Neural progenitor cell (in vitro differentiated cells): ENCODE measurements at regions not wholly inside any gene's neighbourhood (a gene's known extent, or its start where the extent isn't known, plus 50 kb on each side); places are given as distances from the start of the nearest gene placed in this dataset.

Experiments
- DNase-seq: peaks from one replicate; pipeline ENCODE4 v3.0.0-alpha.2; 2016; ENCODE audit warnings: low spot score
- H2AFZ ChIP-seq: fragments of 200-600 bp; sonication (generic); replicated peaks from 2 replicates; pipeline ENCODE4 v1.6.1; 2016; ENCODE audit warnings: antibody characterized with exemption
- H3F3A ChIP-seq: fragments of 200-600 bp; sonication (generic); 2 replicates; pipeline ENCODE4 v1.6.1; 2016; ENCODE audit warnings: antibody characterized with exemption, low read depth
- H3K27ac ChIP-seq: fragments of 200-600 bp; sonication (generic); 2 replicates; pipeline ENCODE4 v1.5.1; 2016; ENCODE audit warnings: mild to moderate bottlenecking
- H3K27me3 ChIP-seq: fragments of 200-600 bp; sonication (generic); 2 replicates; pipeline ENCODE4 v1.6.1; 2016; ENCODE audit warnings: mild to moderate bottlenecking, moderate library complexity
- H3K36me3 ChIP-seq: fragments of 200-600 bp; sonication (generic); 2 replicates; pipeline ENCODE4 v1.5.1; 2016
- H3K4me1 ChIP-seq: fragments of 200-600 bp; sonication (generic); 2 replicates; pipeline ENCODE4 v1.6.1; 2016; ENCODE audit warnings: mixed run types
- H3K4me2 ChIP-seq: fragments of 200-600 bp; sonication (generic); 2 replicates; pipeline ENCODE4 v1.6.1; 2016
- H3K4me3 ChIP-seq: fragments of 200-600 bp; sonication (generic); 2 replicates; pipeline ENCODE4 v1.5.1; 2016
- H3K79me2 ChIP-seq: fragments of 200-600 bp; sonication (generic); 2 replicates; pipeline ENCODE4 v1.6.1; 2016; ENCODE audit warnings: low read depth
- H3K9ac ChIP-seq: fragments of 200-600 bp; sonication (generic); 2 replicates; pipeline ENCODE4 v1.6.1; 2016
- H3K9me3 ChIP-seq: fragments of 200-600 bp; sonication (generic); 2 replicates; pipeline ENCODE4 v1.5.1; 2016; ENCODE audit warnings: low read depth
- H4K20me1 ChIP-seq: fragments of 200-600 bp; sonication (generic); 2 replicates; pipeline ENCODE4 v1.6.1; 2016; ENCODE audit warnings: low read depth
- H3K27ac Mint-ChIP-seq: 3 replicates; pipeline ENCODE4 v1.8.0; 2021; ENCODE audit warnings: mixed read lengths
- H3K27me3 Mint-ChIP-seq: 2 replicates; pipeline ENCODE4 v1.8.0; 2022; ENCODE audit warnings: low read depth, mild to moderate bottlenecking, inconsistent platforms, moderate library complexity, mixed read lengths; ENCODE audit not compliant: insufficient read depth
- H3K36me3 Mint-ChIP-seq: 3 replicates; pipeline ENCODE4 v1.8.0; 2021; ENCODE audit warnings: mixed read lengths
- H3K4me1 Mint-ChIP-seq: 3 replicates; pipeline ENCODE4 v1.8.0; 2021; ENCODE audit warnings: mixed read lengths
- H3K4me3 Mint-ChIP-seq: 3 replicates; pipeline ENCODE4 v1.8.0; 2021; ENCODE audit warnings: mild to moderate bottlenecking, moderate library complexity, mixed read lengths
- H3K9me3 Mint-ChIP-seq: 3 replicates; pipeline ENCODE4 v1.8.0; 2020; ENCODE audit warnings: mixed read lengths
- EZH2 ChIP-seq: fragments of 200-600 bp; sonication (generic); IDR thresholded peaks from 2 replicates; pipeline ENCODE4 v1.6.1; 2017; ENCODE audit warnings: antibody characterized with exemption, mild to moderate bottlenecking, moderate library complexity
- EZH2phosphoT487 ChIP-seq: fragments of 200-600 bp; sonication (generic); IDR thresholded peaks from 2 replicates; pipeline ENCODE4 v1.6.1; 2017; ENCODE audit warnings: antibody characterized with exemption
- TF ChIP-seq, protein P1 (sequence below): fragments of 200-600 bp; sonication (generic); IDR thresholded peaks from 2 replicates; pipeline ENCODE4 v1.5.1; 2017; ENCODE audit warnings: antibody characterized with exemption, mild to moderate bottlenecking

DNA sequence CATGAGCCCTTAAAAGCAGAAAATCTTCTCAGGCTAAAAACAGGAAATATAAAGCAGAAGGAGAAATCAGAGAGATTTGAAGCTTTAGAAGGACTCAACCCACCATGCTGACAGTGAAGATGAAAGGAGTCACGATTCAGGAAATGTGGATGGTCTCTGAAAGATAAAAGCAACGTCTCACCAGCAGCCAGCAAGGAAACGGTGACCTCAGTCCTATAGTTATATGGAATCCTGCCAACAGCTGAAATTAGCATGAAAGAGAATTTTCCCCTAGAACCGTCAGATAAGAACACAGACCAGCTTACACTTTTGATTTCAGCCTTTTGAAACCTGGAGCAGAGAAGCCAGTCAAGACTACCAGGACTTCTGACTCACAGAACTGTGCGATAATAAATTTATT is 715.7 kb upstream of the HTR2C start:
- H2AFZ ChIP-seq, result no peak overlapping the region
- H3K9ac ChIP-seq, result no peak overlapping the region
- no peak for TF ChIP-seq EZH2phosphoT487
- TF ChIP-seq, protein P1, sequence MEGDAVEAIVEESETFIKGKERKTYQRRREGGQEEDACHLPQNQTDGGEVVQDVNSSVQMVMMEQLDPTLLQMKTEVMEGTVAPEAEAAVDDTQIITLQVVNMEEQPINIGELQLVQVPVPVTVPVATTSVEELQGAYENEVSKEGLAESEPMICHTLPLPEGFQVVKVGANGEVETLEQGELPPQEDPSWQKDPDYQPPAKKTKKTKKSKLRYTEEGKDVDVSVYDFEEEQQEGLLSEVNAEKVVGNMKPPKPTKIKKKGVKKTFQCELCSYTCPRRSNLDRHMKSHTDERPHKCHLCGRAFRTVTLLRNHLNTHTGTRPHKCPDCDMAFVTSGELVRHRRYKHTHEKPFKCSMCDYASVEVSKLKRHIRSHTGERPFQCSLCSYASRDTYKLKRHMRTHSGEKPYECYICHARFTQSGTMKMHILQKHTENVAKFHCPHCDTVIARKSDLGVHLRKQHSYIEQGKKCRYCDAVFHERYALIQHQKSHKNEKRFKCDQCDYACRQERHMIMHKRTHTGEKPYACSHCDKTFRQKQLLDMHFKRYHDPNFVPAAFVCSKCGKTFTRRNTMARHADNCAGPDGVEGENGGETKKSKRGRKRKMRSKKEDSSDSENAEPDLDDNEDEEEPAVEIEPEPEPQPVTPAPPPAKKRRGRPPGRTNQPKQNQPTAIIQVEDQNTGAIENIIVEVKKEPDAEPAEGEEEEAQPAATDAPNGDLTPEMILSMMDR, result no peak
- no peak for TF ChIP-seq EZH2
- no peak overlapping the region for H3K27ac ChIP-seq
- H3F3A ChIP-seq, result no peaks in the 10 kb centered on the region
- DNase-seq, result no peak
- H3K27me3 Mint-ChIP-seq, result no peaks in the 10 kb centered on the region
- H3K4me1 Mint-ChIP-seq, result peaks cover 15% of the 10 kb centered on the region
- peaks cover 18% of the 10 kb centered on the region for H3K36me3 ChIP-seq
- no peaks in the 10 kb centered on the region for H4K20me1 ChIP-seq
- H3K4me2 ChIP-seq, result no peak overlapping the region
- H3K79me2 ChIP-seq, result peaks cover 5% of the 10 kb centered on the region
- H3K27me3 ChIP-seq, result no peaks in the 10 kb centered on the region
- H3K27ac Mint-ChIP-seq, result no peak overlapping the region
- no peaks in the 10 kb centered on the region for H3K4me1 ChIP-seq
- no peak overlapping the region for H3K4me3 ChIP-seq
- peaks cover 1% of the 10 kb centered on the region for H3K36me3 Mint-ChIP-seq
- no peaks in the 10 kb centered on the region for H3K9me3 Mint-ChIP-seq
- no peaks in the 10 kb centered on the region for H3K9me3 ChIP-seq
- H3K4me3 Mint-ChIP-seq, result no peak overlapping the region

DNA sequence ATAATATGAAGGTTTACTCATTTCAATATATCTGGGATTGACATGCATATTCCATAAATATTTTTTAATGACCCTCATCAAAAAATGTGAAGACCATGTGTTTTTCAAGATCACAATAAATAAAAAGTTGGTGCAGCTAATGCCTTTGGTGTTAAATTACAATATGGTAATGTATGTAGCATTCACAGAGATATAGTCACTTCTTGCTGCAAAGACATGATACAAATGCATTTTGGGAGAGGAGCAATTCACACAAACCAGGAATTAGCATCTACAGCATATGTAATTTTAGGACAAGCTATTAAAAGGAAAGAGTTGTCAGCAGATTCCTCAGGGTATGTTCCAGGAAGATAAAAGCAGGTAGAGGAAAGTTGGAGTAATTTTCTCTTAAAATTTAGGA is 734.5 kb upstream of the HTR2C start:
- no peaks in the 10 kb centered on the region for H3K27me3 Mint-ChIP-seq
- Histone ChIP-seq H3K9ac (no peak overlapping the region), H3K27ac (no peak overlapping the region), H2AFZ (no peak overlapping the region), H3K36me3 (no peaks in the 10 kb centered on the region), H3K4me1 (no peaks in the 10 kb centered on the region), H3K4me3 (no peak overlapping the region), H3K9me3 (no peaks in the 10 kb centered on the region), H3K27me3 (no peaks in the 10 kb centered on the region), H4K20me1 (no peaks in the 10 kb centered on the region), H3F3A (no peaks in the 10 kb centered on the region), H3K4me2 (no peak overlapping the region), H3K79me2 (no peaks in the 10 kb centered on the region)
- H3K4me3 Mint-ChIP-seq, result no peak overlapping the region
- TF ChIP-seq EZH2phosphoT487 (no peak), EZH2 (no peak)
- TF ChIP-seq, protein P1, result no peak
- no peaks in the 10 kb centered on the region for H3K9me3 Mint-ChIP-seq
- no peaks in the 10 kb centered on the region for H3K36me3 Mint-ChIP-seq
- DNase-seq, result no peak
- no peak overlapping the region for H3K27ac Mint-ChIP-seq
- H3K4me1 Mint-ChIP-seq, result no peaks in the 10 kb centered on the region

DNA sequence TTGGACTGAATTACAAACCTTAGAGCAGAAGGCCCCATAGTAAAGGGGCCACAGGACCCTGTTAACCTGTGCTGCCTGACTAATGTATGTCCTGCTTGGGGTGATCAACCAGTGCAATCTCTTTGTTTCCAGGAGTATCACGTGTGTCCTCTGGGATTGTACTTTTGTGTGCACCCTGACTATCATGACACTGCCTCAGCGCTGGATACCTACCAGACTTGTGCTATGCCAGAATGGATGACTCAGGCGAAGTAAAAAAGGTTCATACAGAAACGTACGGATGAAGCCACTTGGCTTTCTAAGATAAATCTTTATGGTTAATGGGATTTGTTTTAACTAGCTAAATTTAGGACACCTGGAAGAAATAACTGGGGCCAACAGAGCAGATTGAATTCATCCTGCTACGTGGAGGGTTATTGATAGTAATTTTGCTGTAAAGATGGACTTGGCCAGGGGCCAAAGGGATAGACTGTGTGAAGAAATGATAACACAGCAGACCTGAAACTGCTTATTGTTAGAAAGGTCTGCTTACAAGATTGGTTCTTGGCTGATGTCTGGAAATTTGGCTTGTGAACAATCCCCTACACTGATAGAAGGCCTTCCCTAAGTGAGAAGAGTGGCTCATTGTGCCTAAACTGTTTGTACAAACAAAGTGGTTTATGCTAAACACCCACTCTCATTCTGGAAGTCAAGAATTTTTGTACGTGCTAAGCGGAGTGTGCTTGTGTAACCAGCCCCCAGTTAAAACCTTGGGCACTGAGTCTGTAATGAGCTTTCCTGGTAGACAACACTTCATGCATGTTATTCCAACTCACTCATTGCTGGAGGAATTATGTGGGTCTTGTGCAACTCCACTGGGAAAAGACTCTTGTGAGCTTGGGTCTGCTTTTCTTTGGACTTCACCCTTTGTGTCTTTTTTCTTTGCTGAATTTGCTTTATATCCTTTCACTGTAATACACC is 750.5 kb upstream of the HTR2C start:
- TF ChIP-seq, protein P1, result no peak
- TF ChIP-seq EZH2phosphoT487 (no peak), EZH2 (no peak)
- no peaks in the 10 kb centered on the region for H3K27me3 ChIP-seq
- no peaks in the 10 kb centered on the region for H3K27me3 Mint-ChIP-seq
- no peaks in the 10 kb centered on the region for H3K36me3 Mint-ChIP-seq
- peaks cover 2% of the 10 kb centered on the region for H3K4me1 Mint-ChIP-seq
- no peak overlapping the region for H3K4me3 ChIP-seq
- H3F3A ChIP-seq, result no peaks in the 10 kb centered on the region
- no peak for DNase-seq
- no peaks in the 10 kb centered on the region for H3K4me1 ChIP-seq
- no peak overlapping the region for H3K27ac ChIP-seq
- no peak overlapping the region for H3K4me3 Mint-ChIP-seq
- H3K27ac Mint-ChIP-seq, result no peak overlapping the region
- H3K9me3 Mint-ChIP-seq, result no peaks in the 10 kb centered on the region
- no peaks in the 10 kb centered on the region for H3K36me3 ChIP-seq
- H2AFZ ChIP-seq, result no peak overlapping the region
- H3K9me3 ChIP-seq, result no peaks in the 10 kb centered on the region
- H4K20me1 ChIP-seq, result no peaks in the 10 kb centered on the region
- no peak overlapping the region for H3K9ac ChIP-seq
- no peaks in the 10 kb centered on the region for H3K79me2 ChIP-seq
- H3K4me2 ChIP-seq, result no peak overlapping the region
